HL-60 (cell line): ENCODE measurements at regions not wholly inside any gene's neighbourhood (a gene's known extent, or its start where the extent isn't known, plus 50 kb on each side); places are given as distances from the start of the nearest gene placed in this dataset.

Source experiments
- CTCF ChIP-seq: IDR thresholded peaks from one replicate; pipeline ENCODE4 v1.5.1; 2011; ENCODE audit warnings: low read length, control low read depth, inconsistent platforms; ENCODE audit not compliant: insufficient read depth
- GABPA ChIP-seq: IDR thresholded peaks from 2 replicates; pipeline ENCODE4 v1.6.1; 2012; ENCODE audit warnings: low read depth
- POLR2AphosphoS5 ChIP-seq: IDR thresholded peaks from 2 replicates; pipeline ENCODE4 v1.6.1; 2012; ENCODE audit warnings: low read depth

DNA sequence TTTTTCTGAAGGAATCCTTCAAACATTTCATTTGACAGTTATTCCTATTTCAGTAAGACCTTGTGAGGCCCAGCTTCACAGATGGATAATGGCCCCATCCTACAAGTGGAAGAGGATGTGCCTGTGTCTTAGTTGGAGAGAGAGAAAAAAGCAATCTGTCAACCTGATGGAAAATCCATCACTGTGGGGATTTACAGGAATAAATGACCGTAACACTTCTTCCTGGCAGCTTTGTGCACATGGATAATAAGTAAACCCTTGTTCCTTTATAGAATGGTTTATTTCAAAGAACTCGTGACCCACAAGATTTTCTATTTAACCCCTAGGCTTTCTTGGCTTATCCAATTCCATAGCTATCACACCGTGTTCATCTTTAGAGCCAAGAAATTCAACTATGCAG, 121.4 kb upstream of the PCED1B start:
- TF ChIP-seq CTCF, result no peak
- TF ChIP-seq POLR2AphosphoS5, result no peak
- no peak for TF ChIP-seq GABPA
